Ascending aorta (tissue), 2 donors: ENCODE measurements at regions not wholly inside any gene's neighbourhood (a gene's known extent, or its start where the extent isn't known, plus 50 kb on each side); places are given as distances from the start of the nearest gene placed in this dataset.
"Not testable (repeated sequence)": the region's sequence is repeated elsewhere in the genome, so short reads cannot be mapped to it uniquely, and the experiment has no call there.

Source experiments
- DNase-seq, 2 donors: peaks; one replicate each; pipeline ENCODE4 v3.0.0-alpha.2; 2019; ENCODE audit warnings: low spot score in 2 of 2
- H3K27ac ChIP-seq, 2 donors: fragments of 200-600 bp; sonication (generic); one replicate each; pipeline ENCODE4 v1.5.1; 2016 to 2017; ENCODE audit warnings: mild to moderate bottlenecking in 1 of 2
- H3K27me3 ChIP-seq: fragments of 200-600 bp; sonication (generic); one replicate; pipeline ENCODE4 v1.5.1; 2017
- H3K36me3 ChIP-seq, 2 donors: fragments of 200-600 bp; sonication (generic); one replicate each; pipeline ENCODE4 v1.5.1; 2016
- H3K4me1 ChIP-seq, 2 donors: fragments of 200-600 bp; sonication (generic); one replicate each; pipeline ENCODE4 v1.5.1; 2016 to 2017; ENCODE audit warnings: mild to moderate bottlenecking in 1 of 2
- H3K4me3 ChIP-seq, 2 donors: fragments of 200-600 bp; sonication (generic); one replicate each; pipeline ENCODE4 v1.5.1; 2016 to 2017; ENCODE audit warnings: mild to moderate bottlenecking in 1 of 2
- H3K9me3 ChIP-seq, 2 donors: fragments of 200-600 bp; sonication (generic); one replicate each; pipeline ENCODE4 v1.5.1; 2016
- CTCF ChIP-seq, 3 experiments: fragments of 200-600 bp in 2 of 3; fragments of 450-650 bp in 1 of 3; sonication (generic) in 2 of 3; IDR thresholded peaks; one replicate each; pipeline ENCODE4 v1.5.1; 2016 to 2019; ENCODE audit warnings: antibody characterized with exemption in 3 of 3, mild to moderate bottlenecking in 1 of 3, moderate library complexity in 1 of 3
- intact Hi-C: fragments of 100-400 bp; cut with DNase I; formaldehyde crosslinking; loops from one replicate; pipeline ENCODE4 v1.15.1; 2023

DNA sequence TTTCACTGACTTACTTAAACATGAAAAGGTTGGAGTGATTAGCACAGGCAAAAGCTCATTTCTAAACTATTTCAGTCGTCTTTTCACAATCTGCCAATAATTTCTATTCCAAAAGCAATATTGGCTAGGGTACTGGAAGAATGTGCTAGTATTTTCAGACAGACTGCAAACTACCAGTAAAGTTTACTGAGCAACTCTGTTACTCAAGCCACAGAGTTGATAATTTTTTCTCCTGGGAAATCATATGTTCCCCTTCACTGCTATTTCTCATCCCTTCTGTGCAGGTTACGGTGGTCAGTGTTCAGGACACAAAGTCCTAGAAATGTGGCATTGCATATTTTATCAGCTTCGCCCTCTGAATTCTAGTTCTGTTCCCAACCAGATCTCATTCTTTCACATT lies 343.3 kb upstream of the TNC start:
- H3K27me3 ChIP-seq, result no peaks in the 10 kb centered on the region
- peak overlapping the region in 1 of 2 donors; percentile 25 for H3K4me3 ChIP-seq
- DNase-seq, result peak in 1 of 2 donors; percentile 69
- no peaks in the 10 kb centered on the region for H3K9me3 ChIP-seq
- intact Hi-C loops, result loop anchor here (2.0 kb wide), 2 partner anchors 34 to 38 kb away; no protein-coding TSS in a partner anchor
- peak overlapping the region; percentile 79 to 89 for H3K27ac ChIP-seq
- no peaks in the 10 kb centered on the region for H3K36me3 ChIP-seq
- peaks cover 5 to 24% of the 10 kb centered on the region in 2 donors for H3K4me1 ChIP-seq
- no peak for TF ChIP-seq CTCF (IDR thresholded peaks at IDR 0.05)

DNA sequence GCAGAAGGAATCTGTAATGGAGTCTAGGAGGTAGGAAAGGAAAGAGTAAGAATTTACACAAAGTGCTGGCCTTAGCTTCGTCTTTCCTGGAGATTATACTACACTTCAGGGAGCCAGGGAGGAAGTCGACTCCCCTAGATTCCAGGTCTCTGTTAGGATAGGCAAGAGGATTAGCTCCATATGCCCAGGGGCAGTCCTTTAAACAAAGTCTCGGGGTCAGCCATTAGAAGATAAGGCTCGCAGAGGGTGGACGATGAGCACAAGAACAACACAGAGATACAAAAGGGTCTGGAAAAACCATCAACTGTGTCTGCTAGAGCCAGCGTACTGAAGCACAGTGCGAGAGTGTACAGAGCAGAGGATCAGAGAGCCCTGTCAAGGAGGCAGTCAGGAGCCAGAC lies 344.7 kb upstream of the TNC start:
- H3K36me3 ChIP-seq, result no peaks in the 10 kb centered on the region
- H3K4me3 ChIP-seq, result no peak overlapping the region
- no peaks in the 10 kb centered on the region for H3K27me3 ChIP-seq
- TF ChIP-seq CTCF (IDR thresholded peaks at IDR 0.05), result no peak
- peak overlapping the region; percentile 79 to 89 for H3K27ac ChIP-seq
- H3K4me1 ChIP-seq, result peaks cover 5 to 22% of the 10 kb centered on the region in 2 donors
- DNase-seq, result no peak
- H3K9me3 ChIP-seq, result no peaks in the 10 kb centered on the region
- intact Hi-C loops, result no loop called here

GRCh38 chr9:115466756-115467155 lies 348.8 kb upstream of the TNC start:
- no peak for DNase-seq
- no peaks in the 10 kb centered on the region for H3K36me3 ChIP-seq
- H3K4me1 ChIP-seq, result peaks cover 0 to 11% of the 10 kb centered on the region in 2 donors
- no peak for TF ChIP-seq CTCF (IDR thresholded peaks at IDR 0.05)
- no peak overlapping the region for H3K27ac ChIP-seq
- H3K9me3 ChIP-seq, result peaks cover 0 to 13% of the 10 kb centered on the region in 2 donors
- H3K4me3 ChIP-seq, result no peak overlapping the region
- H3K27me3 ChIP-seq, result no peaks in the 10 kb centered on the region
- intact Hi-C loops, result no loop called here

DNA sequence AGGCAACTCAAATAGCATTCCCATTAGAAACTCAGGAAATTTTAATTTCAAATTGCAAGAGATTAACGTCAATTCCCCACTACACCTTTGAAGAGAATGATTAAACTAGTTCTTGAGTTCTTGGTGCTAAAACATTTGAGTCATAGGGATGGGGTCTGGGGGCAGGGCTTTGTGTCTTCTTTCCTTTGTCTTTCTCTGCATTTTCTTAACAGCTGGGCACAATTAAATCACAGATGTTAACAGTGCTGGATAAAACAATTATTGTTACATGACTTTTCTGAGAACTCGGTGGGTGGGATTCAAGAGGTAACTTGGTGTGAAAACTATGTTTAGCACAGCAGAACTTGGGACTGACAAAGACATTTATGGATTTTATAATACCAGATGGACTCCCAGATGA lies 351.9 kb upstream of the TNC start:
- no peaks in the 10 kb centered on the region for H3K4me1 ChIP-seq
- no peaks in the 10 kb centered on the region for H3K36me3 ChIP-seq
- no peak overlapping the region for H3K4me3 ChIP-seq
- intact Hi-C loops, result no loop called here
- DNase-seq, result no peak
- H3K27me3 ChIP-seq, result no peaks in the 10 kb centered on the region
- H3K9me3 ChIP-seq, result peaks cover 0 to 13% of the 10 kb centered on the region in 2 donors
- no peak for TF ChIP-seq CTCF (IDR thresholded peaks at IDR 0.05)
- no peak overlapping the region for H3K27ac ChIP-seq

- intact Hi-C loops, H3K27me3 ChIP-seq: not testable (repeated sequence)
- H3K9me3 ChIP-seq, result peaks cover 0 to 10% of the 10 kb centered on the region in 2 donors
Observed at GRCh38 chr9:115473032-115473431, 355.1 kb upstream of the TNC start.

DNA sequence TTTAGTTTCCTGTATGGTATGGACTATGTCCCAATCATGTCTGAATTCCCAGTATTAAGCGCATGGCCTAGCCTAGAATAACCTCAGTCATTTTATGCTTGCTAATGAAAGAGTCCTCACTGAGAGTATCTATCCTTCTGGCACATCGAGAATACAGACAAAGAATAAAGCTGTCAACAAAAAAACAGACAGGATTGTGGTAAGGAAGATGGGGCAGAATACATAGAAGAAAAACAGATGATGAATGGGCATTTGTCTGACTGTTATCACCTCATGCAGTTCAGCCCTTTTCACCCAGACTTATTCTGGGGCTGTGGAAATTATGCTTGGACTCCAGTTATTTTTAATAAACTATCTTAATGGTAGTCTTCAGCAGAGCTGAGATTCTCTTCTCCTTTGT lies 363.8 kb upstream of the TNC start:
- intact Hi-C loops, result no loop called here
- no peaks in the 10 kb centered on the region for H3K27me3 ChIP-seq
- H3K4me1 ChIP-seq, result no peaks in the 10 kb centered on the region

More at GRCh38 chr9:115473032-115473431, 355.1 kb upstream of the TNC start:
- not testable (repeated sequence) for H3K4me3 ChIP-seq, H3K27ac ChIP-seq, H3K36me3 ChIP-seq, DNase-seq, H3K4me1 ChIP-seq

More for the DNA sequence above, 363.8 kb upstream of the TNC start:
- no peaks in the 10 kb centered on the region for H3K36me3 ChIP-seq
- no peak overlapping the region for H3K4me3 ChIP-seq
- no peak overlapping the region for H3K27ac ChIP-seq
- no peak for TF ChIP-seq CTCF (IDR thresholded peaks at IDR 0.05)
- no peak for DNase-seq
- H3K9me3 ChIP-seq, result no peaks in the 10 kb centered on the region
